GM21786 (cell line): ENCODE measurements at regions not wholly inside any gene's neighbourhood (a gene's known extent, or its start where the extent isn't known, plus 50 kb on each side); places are given as distances from the start of the nearest gene placed in this dataset.
"Not testable (repeated sequence)": the region's sequence is repeated elsewhere in the genome, so short reads cannot be mapped to it uniquely, and the experiment has no call there.

ENCODE experiments used
- ATAC-seq: cut with Tn5 transposase; IDR thresholded peaks from one replicate; pipeline ENCODE4 v1.9.1; 2021; ENCODE audit not compliant: unreplicated experiment

DNA sequence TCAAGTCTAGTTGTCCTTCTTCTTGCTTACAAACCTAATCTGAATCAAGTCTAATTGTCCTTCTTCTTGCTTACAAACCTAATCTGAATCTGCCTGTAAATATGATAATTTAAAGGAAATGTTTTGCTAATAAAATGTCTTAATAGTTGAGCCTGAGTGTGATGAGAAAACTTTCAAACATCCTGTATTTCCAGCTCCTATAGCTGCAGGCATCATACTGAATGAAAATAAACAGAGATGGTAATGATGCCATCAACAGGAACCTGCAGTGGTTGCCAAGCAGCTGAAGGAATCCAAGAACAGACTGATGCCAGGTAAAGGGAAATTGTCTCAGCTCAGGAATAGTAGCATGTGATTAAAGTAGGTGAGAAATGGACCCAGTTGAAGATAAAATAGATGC, 156.1 kb upstream of the IRS4 start:
- no peak for ATAC-seq

GRCh38 chrX:108875548-108875947, 139.2 kb upstream of the IRS4 start:
- no peak for ATAC-seq

DNA sequence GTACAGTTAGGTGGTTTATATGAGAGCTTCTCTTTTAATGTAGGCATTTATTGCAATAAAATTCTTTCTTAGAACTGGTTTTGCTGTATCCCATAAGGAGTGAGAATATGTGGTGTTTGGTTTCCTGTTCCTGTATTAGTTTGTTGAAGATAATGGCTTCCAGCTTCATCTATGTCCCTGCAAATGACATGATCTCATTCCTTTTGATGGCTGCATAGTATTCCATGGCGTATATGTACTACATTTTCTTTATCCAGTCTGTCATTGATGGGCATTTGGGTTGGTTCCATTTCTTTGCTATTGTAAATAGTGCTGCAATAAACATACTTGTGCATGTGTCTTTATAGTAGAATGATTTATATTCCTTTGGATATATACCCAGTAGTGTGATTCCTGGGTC, 106.7 kb upstream of the IRS4 start:
- ATAC-seq: not testable (repeated sequence)

GRCh38 chrX:108833993-108834392, 97.6 kb upstream of the IRS4 start:
- no peak for ATAC-seq

- no peak for ATAC-seq
Measured at GRCh38 chrX:108811891-108812290, 75.5 kb upstream of the IRS4 start.

- ATAC-seq: no peak
Measured at GRCh38 chrX:108795240-108795639, 58.9 kb upstream of the IRS4 start.
